ENCODE measurements at regions not wholly inside any gene's neighbourhood (a gene's known extent, or its start where the extent isn't known, plus 50 kb on each side); places are given as distances from the start of the nearest gene placed in this dataset.
"Not testable (repeated sequence)": the region's sequence is repeated elsewhere in the genome, so short reads cannot be mapped to it uniquely, and the experiment has no call there.

GRCh38 chr10:47593805-47594204 is 70.4 kb upstream of the AGAP9 start:
- not testable (repeated sequence) for H3K9me3 ChIP-seq (ENCODE audit: severe bottlenecking); DNase-seq; H3K4me3 ChIP-seq (ENCODE audit: low read depth, low read length)

GRCh38 chr10:47593129-47593528 is 69.7 kb upstream of the AGAP9 start:
- not testable (repeated sequence) for H3K27me3 ChIP-seq (ENCODE audit: insufficient read depth, low read depth, severe bottlenecking); DNase-seq; H3K9me3 ChIP-seq (ENCODE audit: severe bottlenecking); H3K36me3 ChIP-seq; H3K4me3 ChIP-seq (ENCODE audit: low read depth, low read length); H3K27ac ChIP-seq

More at GRCh38 chr10:47593805-47594204, 70.4 kb upstream of the AGAP9 start:
- H3K36me3 ChIP-seq; H3K27me3 ChIP-seq (ENCODE audit: insufficient read depth, low read depth, severe bottlenecking); H3K27ac ChIP-seq: not testable (repeated sequence)

- not testable (repeated sequence) for H3K9me3 ChIP-seq (ENCODE audit: severe bottlenecking); DNase-seq; H3K27me3 ChIP-seq (ENCODE audit: insufficient read depth, low read depth, severe bottlenecking); H3K27ac ChIP-seq; H3K4me3 ChIP-seq (ENCODE audit: low read depth, low read length); H3K36me3 ChIP-seq
These were observed 67.5 kb upstream of the AGAP9 start for GRCh38 chr10:47590956-47591355.

GRCh38 chr10:47590534-47590933 is 67.1 kb upstream of the AGAP9 start:
- H3K4me3 ChIP-seq (ENCODE audit: low read depth, low read length); H3K27ac ChIP-seq; DNase-seq; H3K36me3 ChIP-seq; H3K9me3 ChIP-seq (ENCODE audit: severe bottlenecking); H3K27me3 ChIP-seq (ENCODE audit: insufficient read depth, low read depth, severe bottlenecking): not testable (repeated sequence)

- not testable (repeated sequence) for H3K36me3 ChIP-seq; DNase-seq; H3K27ac ChIP-seq; H3K27me3 ChIP-seq (ENCODE audit: insufficient read depth, low read depth, severe bottlenecking); H3K9me3 ChIP-seq (ENCODE audit: severe bottlenecking); H3K4me3 ChIP-seq (ENCODE audit: low read depth, low read length)
These were observed 58.6 kb upstream of the AGAP9 start for GRCh38 chr10:47582051-47582450.

GRCh38 chr10:47580063-47580462 is 56.6 kb upstream of the AGAP9 start:
- not testable (repeated sequence) for H3K9me3 ChIP-seq (ENCODE audit: severe bottlenecking); H3K27me3 ChIP-seq (ENCODE audit: insufficient read depth, low read depth, severe bottlenecking); DNase-seq

GRCh38 chr10:47578547-47578946 is 55.1 kb upstream of the AGAP9 start:
- not testable (repeated sequence) for H3K4me3 ChIP-seq (ENCODE audit: low read depth, low read length); H3K27ac ChIP-seq; H3K27me3 ChIP-seq (ENCODE audit: insufficient read depth, low read depth, severe bottlenecking); H3K36me3 ChIP-seq; H3K9me3 ChIP-seq (ENCODE audit: severe bottlenecking); DNase-seq

More at GRCh38 chr10:47580063-47580462, 56.6 kb upstream of the AGAP9 start:
- not testable (repeated sequence) for H3K4me3 ChIP-seq (ENCODE audit: low read depth, low read length); H3K27ac ChIP-seq; H3K36me3 ChIP-seq

Measured in WERI-Rb-1 (cell line).